GM18873 (cell line): ENCODE measurements at regions not wholly inside any gene's neighbourhood (a gene's known extent, or its start where the extent isn't known, plus 50 kb on each side); places are given as distances from the start of the nearest gene placed in this dataset.

ENCODE experiments used
- ATAC-seq: cut with Tn5 transposase; IDR thresholded peaks from one replicate; pipeline ENCODE4 v1.9.1; 2021; ENCODE audit warnings: mild to moderate bottlenecking, moderate library complexity, moderate number of reproducible peaks; ENCODE audit not compliant: unreplicated experiment, low FRiP score

GRCh38 chr18:22838221-22838620 is 94.9 kb upstream of the RBBP8 start:
- no peak for ATAC-seq

GRCh38 chr18:22838639-22839277 is 94.4 kb upstream of the RBBP8 start:
- ATAC-seq = peak; percentile 50

- ATAC-seq = no peak
These were observed 93.7 kb upstream of the RBBP8 start for GRCh38 chr18:22839340-22839821.

GRCh38 chr18:22840606-22841144 is 92.5 kb upstream of the RBBP8 start:
- ATAC-seq = no peak

GRCh38 chr18:22841840-22842239 is 91.3 kb upstream of the RBBP8 start:
- ATAC-seq = no peak

- no peak for ATAC-seq
These were observed 88.9 kb upstream of the RBBP8 start for GRCh38 chr18:22844190-22844589.

GRCh38 chr18:22844628-22845027 is 88.5 kb upstream of the RBBP8 start:
- ATAC-seq = no peak

- ATAC-seq = no peak
These were observed 86.9 kb upstream of the RBBP8 start for GRCh38 chr18:22846088-22846683.

- no peak for ATAC-seq
These were observed 86.4 kb upstream of the RBBP8 start for GRCh38 chr18:22846697-22847096.

GRCh38 chr18:22847392-22847791 is 85.7 kb upstream of the RBBP8 start:
- ATAC-seq = no peak

GRCh38 chr18:22847867-22848451 is 85.2 kb upstream of the RBBP8 start:
- no peak for ATAC-seq

GRCh38 chr18:22848615-22849014 is 84.5 kb upstream of the RBBP8 start:
- no peak for ATAC-seq

- ATAC-seq = no peak
These were observed 76.3 kb upstream of the RBBP8 start for GRCh38 chr18:22856870-22857269.

- ATAC-seq = no peak
These were observed 75.0 kb upstream of the RBBP8 start for GRCh38 chr18:22858121-22858520.

GRCh38 chr18:22860807-22861206 is 72.3 kb upstream of the RBBP8 start:
- ATAC-seq = no peak

- ATAC-seq = no peak
These were observed 67.6 kb upstream of the RBBP8 start for GRCh38 chr18:22865354-22866116.

- no peak for ATAC-seq
These were observed 64.3 kb upstream of the RBBP8 start for GRCh38 chr18:22868831-22869230.

- ATAC-seq = no peak
These were observed 61.2 kb upstream of the RBBP8 start for GRCh38 chr18:22871809-22872525.

- no peak for ATAC-seq
These were observed 60.1 kb upstream of the RBBP8 start for GRCh38 chr18:22872900-22873537.

GRCh38 chr18:22879293-22879692 is 53.8 kb upstream of the RBBP8 start:
- ATAC-seq = no peak
